ENCODE measurements at regions not wholly inside any gene's neighbourhood (a gene's known extent, or its start where the extent isn't known, plus 50 kb on each side); places are given as distances from the start of the nearest gene placed in this dataset.

DNA sequence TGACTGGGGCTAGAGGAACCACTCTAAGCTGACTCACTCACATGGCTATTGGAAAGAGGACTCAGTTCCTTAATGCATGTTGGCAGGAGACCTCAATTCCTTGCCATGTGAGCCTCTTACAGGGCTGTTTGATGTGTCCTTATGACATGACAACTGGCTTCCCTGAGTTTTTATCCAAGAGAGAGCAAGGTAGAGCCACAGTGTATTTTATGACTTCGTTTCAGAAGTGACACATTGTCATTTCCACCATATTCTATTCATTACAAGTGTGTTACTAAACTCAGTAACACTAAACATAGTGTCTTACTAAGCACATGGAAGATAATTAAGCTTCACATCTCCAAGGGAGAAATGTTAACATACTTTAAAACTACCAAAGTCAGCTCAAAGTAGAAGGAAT, 98.2 kb downstream of the ZNF777 start:
- TF ChIP-seq TCF12 (IDR thresholded peaks at IDR 0.05; ENCODE audit: low read depth) (no peak), RAD21 (IDR thresholded peaks at IDR 0.05; ENCODE audit: low read depth) (no peak), FOXM1 (IDR thresholded peaks at IDR 0.05; ENCODE audit: borderline replicate concordance, low read depth) (no peak), EGR1 (IDR thresholded peaks at IDR 0.05) (no peak), CEBPB (IDR thresholded peaks at IDR 0.05) (no peak), ZBTB7A (IDR thresholded peaks at IDR 0.05; ENCODE audit: low read depth) (no peak), NFIC (IDR thresholded peaks at IDR 0.05) (no peak), TEAD4 (IDR thresholded peaks at IDR 0.05) (no peak), YY1 (IDR thresholded peaks at IDR 0.05; ENCODE audit: low read depth) (no peak), TAF1 (IDR thresholded peaks at IDR 0.05; ENCODE audit: low read depth) (no peak)
- TF ChIP-seq, protein P1, sequence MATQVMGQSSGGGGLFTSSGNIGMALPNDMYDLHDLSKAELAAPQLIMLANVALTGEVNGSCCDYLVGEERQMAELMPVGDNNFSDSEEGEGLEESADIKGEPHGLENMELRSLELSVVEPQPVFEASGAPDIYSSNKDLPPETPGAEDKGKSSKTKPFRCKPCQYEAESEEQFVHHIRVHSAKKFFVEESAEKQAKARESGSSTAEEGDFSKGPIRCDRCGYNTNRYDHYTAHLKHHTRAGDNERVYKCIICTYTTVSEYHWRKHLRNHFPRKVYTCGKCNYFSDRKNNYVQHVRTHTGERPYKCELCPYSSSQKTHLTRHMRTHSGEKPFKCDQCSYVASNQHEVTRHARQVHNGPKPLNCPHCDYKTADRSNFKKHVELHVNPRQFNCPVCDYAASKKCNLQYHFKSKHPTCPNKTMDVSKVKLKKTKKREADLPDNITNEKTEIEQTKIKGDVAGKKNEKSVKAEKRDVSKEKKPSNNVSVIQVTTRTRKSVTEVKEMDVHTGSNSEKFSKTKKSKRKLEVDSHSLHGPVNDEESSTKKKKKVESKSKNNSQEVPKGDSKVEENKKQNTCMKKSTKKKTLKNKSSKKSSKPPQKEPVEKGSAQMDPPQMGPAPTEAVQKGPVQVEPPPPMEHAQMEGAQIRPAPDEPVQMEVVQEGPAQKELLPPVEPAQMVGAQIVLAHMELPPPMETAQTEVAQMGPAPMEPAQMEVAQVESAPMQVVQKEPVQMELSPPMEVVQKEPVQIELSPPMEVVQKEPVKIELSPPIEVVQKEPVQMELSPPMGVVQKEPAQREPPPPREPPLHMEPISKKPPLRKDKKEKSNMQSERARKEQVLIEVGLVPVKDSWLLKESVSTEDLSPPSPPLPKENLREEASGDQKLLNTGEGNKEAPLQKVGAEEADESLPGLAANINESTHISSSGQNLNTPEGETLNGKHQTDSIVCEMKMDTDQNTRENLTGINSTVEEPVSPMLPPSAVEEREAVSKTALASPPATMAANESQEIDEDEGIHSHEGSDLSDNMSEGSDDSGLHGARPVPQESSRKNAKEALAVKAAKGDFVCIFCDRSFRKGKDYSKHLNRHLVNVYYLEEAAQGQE (IDR thresholded peaks at IDR 0.05; ENCODE audit: low read depth): no peak
- TF ChIP-seq, protein P2, sequence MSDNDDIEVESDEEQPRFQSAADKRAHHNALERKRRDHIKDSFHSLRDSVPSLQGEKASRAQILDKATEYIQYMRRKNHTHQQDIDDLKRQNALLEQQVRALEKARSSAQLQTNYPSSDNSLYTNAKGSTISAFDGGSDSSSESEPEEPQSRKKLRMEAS (IDR thresholded peaks at IDR 0.05): no peak
- TF ChIP-seq, protein P3, sequence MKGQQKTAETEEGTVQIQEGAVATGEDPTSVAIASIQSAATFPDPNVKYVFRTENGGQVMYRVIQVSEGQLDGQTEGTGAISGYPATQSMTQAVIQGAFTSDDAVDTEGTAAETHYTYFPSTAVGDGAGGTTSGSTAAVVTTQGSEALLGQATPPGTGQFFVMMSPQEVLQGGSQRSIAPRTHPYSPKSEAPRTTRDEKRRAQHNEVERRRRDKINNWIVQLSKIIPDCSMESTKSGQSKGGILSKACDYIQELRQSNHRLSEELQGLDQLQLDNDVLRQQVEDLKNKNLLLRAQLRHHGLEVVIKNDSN (IDR thresholded peaks at IDR 0.05): no peak

DNA sequence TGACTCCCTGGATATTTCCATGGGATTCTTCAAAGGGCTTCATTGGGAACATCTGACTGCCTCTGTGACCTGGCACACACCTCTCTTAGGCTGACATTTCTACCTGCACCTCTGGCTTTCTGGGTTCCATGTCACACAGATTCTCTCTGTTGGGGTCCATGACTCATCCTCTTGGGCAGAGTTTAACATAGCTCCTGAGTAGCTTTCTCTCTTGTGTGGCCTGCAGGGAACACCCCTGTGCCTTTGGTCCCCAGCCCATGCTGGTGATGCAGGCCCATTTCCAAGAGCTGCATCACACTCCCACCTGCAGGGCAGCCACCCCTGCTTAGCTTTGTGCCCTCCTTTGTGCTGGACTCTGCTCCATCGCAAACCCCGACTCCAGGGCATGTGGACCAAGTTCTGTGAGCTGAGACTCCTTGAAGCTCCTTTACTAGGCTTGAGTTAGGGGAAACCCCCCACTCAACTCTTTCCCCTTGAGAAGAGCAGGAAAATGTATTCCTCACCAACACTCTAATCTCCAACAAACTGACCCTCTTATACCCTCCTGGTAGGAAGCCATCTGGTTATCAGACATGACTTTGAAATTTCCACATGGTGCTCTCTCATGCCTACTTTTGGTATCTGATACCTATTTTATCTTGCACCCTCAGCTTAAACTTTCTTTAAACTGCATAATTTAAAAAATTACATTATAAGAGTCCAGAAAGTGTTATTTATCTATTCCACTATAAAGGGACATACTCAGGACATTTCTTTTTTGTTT, 93.3 kb downstream of the ZNF777 start:
- no peak for TF ChIP-seq NFIC (IDR thresholded peaks at IDR 0.05)
- no peak for TF ChIP-seq YY1 (IDR thresholded peaks at IDR 0.05; ENCODE audit: low read depth)
- TF ChIP-seq TEAD4 (IDR thresholded peaks at IDR 0.05): no peak
- TF ChIP-seq FOXM1 (IDR thresholded peaks at IDR 0.05; ENCODE audit: borderline replicate concordance, low read depth): no peak
- no peak for TF ChIP-seq EP300 (IDR thresholded peaks at IDR 0.05; ENCODE audit: borderline replicate concordance)
- no peak for TF ChIP-seq RAD21 (IDR thresholded peaks at IDR 0.05; ENCODE audit: low read depth)
- no peak for TF ChIP-seq CREB1 (IDR thresholded peaks at IDR 0.05; ENCODE audit: low read depth)
- TF ChIP-seq, protein P2 (IDR thresholded peaks at IDR 0.05): no peak
- TF ChIP-seq ZBTB7A (IDR thresholded peaks at IDR 0.05; ENCODE audit: low read depth): no peak
- TF ChIP-seq CEBPB (IDR thresholded peaks at IDR 0.05): no peak
- TF ChIP-seq TAF1 (IDR thresholded peaks at IDR 0.05; ENCODE audit: low read depth): no peak
- TF ChIP-seq, protein P3 (IDR thresholded peaks at IDR 0.05): no peak
- TF ChIP-seq, protein P1 (IDR thresholded peaks at IDR 0.05; ENCODE audit: low read depth): no peak
- TF ChIP-seq TCF12 (IDR thresholded peaks at IDR 0.05; ENCODE audit: low read depth): no peak
- TF ChIP-seq EGR1 (IDR thresholded peaks at IDR 0.05): no peak

DNA sequence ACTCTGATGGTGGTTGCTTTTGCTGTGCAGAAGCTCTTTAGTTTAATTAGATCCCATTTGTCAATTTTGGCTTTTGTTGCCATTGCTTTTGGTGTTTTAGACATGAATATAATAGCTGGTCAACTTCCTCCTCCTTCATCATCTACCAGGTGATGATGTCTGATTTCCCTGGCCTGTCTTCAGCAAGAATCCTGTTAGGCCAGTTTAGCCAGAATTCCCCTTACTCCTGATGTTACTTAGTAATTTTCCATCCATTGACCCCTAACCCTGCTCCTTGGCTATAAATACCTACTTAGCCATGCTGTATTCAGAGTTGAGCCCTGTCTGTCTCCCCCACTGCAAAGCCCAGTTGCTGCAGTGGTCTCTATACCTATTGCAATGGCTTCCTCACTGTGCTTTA, 91.4 kb downstream of the ZNF777 start:
- TF ChIP-seq FOXM1 (IDR thresholded peaks at IDR 0.05; ENCODE audit: borderline replicate concordance, low read depth) (no peak), TCF12 (IDR thresholded peaks at IDR 0.05; ENCODE audit: low read depth) (no peak), TEAD4 (IDR thresholded peaks at IDR 0.05) (peak; percentile 60)

DNA sequence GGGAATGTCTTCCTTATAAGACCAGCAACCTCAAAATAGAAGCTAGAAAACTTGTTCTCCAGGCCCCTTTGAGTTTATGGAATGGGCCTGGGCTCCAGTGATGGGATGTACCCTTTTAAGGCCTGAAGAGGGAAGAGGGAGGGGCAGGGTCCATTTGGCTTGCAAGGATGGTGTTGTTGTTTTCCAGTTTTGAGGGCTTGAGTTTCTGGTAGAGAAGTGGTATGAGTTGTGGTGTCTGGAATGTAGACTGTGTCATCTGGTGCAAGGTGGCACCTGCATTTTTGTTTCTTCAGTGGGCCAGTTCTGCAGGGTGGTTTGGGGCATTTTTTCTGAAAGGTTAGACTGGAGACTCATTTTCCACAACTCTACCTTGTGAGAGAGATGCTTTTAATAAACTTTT, 90.1 kb downstream of the ZNF777 start:
- no peak for TF ChIP-seq TCF12 (IDR thresholded peaks at IDR 0.05; ENCODE audit: low read depth)
- TF ChIP-seq CEBPB (IDR thresholded peaks at IDR 0.05): no peak
- no peak for TF ChIP-seq ZBTB7A (IDR thresholded peaks at IDR 0.05; ENCODE audit: low read depth)
- no peak for TF ChIP-seq CREB1 (IDR thresholded peaks at IDR 0.05; ENCODE audit: low read depth)
- no peak for TF ChIP-seq YY1 (IDR thresholded peaks at IDR 0.05; ENCODE audit: low read depth)
- no peak for TF ChIP-seq TAF1 (IDR thresholded peaks at IDR 0.05; ENCODE audit: low read depth)
- TF ChIP-seq, protein P2 (IDR thresholded peaks at IDR 0.05): no peak
- TF ChIP-seq, protein P1 (IDR thresholded peaks at IDR 0.05; ENCODE audit: low read depth): no peak
- TF ChIP-seq TEAD4 (IDR thresholded peaks at IDR 0.05): no peak
- TF ChIP-seq EP300 (IDR thresholded peaks at IDR 0.05; ENCODE audit: borderline replicate concordance): no peak
- TF ChIP-seq EGR1 (IDR thresholded peaks at IDR 0.05): no peak
- TF ChIP-seq RAD21 (IDR thresholded peaks at IDR 0.05; ENCODE audit: low read depth): no peak
- no peak for TF ChIP-seq NFIC (IDR thresholded peaks at IDR 0.05)
- TF ChIP-seq, protein P3 (IDR thresholded peaks at IDR 0.05): no peak
- no peak for TF ChIP-seq FOXM1 (IDR thresholded peaks at IDR 0.05; ENCODE audit: borderline replicate concordance, low read depth)

Measured in Ishikawa (cell line).